Cardiac muscle cell (in vitro differentiated cells and primary cell): ENCODE measurements at regions not wholly inside any gene's neighbourhood (a gene's known extent, or its start where the extent isn't known, plus 50 kb on each side); places are given as distances from the start of the nearest gene placed in this dataset.

Experiments used
- DNase-seq, 2 donors: peaks; one replicate each; pipeline versions ENCODE4 v3.0.0 to v3.0.0-alpha.2; 2010 to 2017; ENCODE audit warnings: low read depth in 1 of 2, low spot score in 1 of 2
- H3K27ac ChIP-seq: fragments of 200-600 bp; sonication (generic); 2 replicates; pipeline ENCODE4 v1.5.1; 2016
- H3K27me3 ChIP-seq: fragments of 200-600 bp; sonication (generic); 2 replicates; pipeline ENCODE4 v1.6.0; 2016; ENCODE audit warnings: control low read depth
- H3K36me3 ChIP-seq: fragments of 200-600 bp; sonication (generic); 2 replicates; pipeline ENCODE4 v1.5.1; 2016; ENCODE audit warnings: control low read depth
- H3K4me1 ChIP-seq: fragments of 200-600 bp; sonication (generic); 2 replicates; pipeline ENCODE4 v1.8.1; 2017; ENCODE audit warnings: low read depth, mild to moderate bottlenecking, mixed run types
- H3K4me3 ChIP-seq: fragments of 200-600 bp; sonication (generic); 2 replicates; pipeline ENCODE4 v1.5.1; 2016; ENCODE audit warnings: mild to moderate bottlenecking
- H3K9me3 ChIP-seq: fragments of 200-600 bp; sonication (generic); 2 replicates; pipeline ENCODE4 v1.5.1; 2017; ENCODE audit warnings: low read depth, mild to moderate bottlenecking, control low read depth
- TF ChIP-seq, protein P1 (sequence below): IDR thresholded peaks from 2 replicates; pipeline ENCODE4 v1.5.1; 2012; ENCODE audit warnings: low read depth, mild to moderate bottlenecking, low read length

GRCh38 chr2:21668078-21668710 is 544.4 kb downstream of the TDRD15 start:
- no peak for DNase-seq
- TF ChIP-seq, protein P1, sequence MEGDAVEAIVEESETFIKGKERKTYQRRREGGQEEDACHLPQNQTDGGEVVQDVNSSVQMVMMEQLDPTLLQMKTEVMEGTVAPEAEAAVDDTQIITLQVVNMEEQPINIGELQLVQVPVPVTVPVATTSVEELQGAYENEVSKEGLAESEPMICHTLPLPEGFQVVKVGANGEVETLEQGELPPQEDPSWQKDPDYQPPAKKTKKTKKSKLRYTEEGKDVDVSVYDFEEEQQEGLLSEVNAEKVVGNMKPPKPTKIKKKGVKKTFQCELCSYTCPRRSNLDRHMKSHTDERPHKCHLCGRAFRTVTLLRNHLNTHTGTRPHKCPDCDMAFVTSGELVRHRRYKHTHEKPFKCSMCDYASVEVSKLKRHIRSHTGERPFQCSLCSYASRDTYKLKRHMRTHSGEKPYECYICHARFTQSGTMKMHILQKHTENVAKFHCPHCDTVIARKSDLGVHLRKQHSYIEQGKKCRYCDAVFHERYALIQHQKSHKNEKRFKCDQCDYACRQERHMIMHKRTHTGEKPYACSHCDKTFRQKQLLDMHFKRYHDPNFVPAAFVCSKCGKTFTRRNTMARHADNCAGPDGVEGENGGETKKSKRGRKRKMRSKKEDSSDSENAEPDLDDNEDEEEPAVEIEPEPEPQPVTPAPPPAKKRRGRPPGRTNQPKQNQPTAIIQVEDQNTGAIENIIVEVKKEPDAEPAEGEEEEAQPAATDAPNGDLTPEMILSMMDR, result no peak
- no peaks in the 10 kb centered on the region for H3K9me3 ChIP-seq
- no peaks in the 10 kb centered on the region for H3K27me3 ChIP-seq
- no peak overlapping the region for H3K27ac ChIP-seq
- H3K4me1 ChIP-seq, result no peaks in the 10 kb centered on the region
- H3K4me3 ChIP-seq, result no peak overlapping the region
- no peaks in the 10 kb centered on the region for H3K36me3 ChIP-seq

DNA sequence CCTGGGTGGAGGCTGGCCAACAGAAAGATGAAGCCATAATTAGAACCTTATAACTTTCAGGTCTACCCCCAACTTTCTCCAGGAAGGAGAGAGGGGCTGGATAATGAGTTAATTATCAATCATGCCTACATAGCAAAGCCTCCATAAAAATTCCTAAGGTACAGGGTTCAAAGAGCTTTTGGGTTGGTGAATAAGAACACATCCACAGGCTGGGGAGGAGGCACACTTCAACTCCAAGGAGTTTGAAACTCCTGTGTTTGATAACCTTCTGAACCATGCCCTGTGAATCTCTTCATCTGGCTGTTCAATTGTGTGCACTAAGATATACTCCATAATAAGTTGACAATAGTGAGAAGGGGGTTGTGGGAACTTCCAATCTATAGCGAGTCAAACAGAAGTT is 552.3 kb downstream of the TDRD15 start:
- Histone ChIP-seq H3K27ac (no peak overlapping the region), H3K27me3 (no peaks in the 10 kb centered on the region), H3K9me3 (no peaks in the 10 kb centered on the region), H3K4me1 (no peaks in the 10 kb centered on the region), H3K36me3 (no peaks in the 10 kb centered on the region), H3K4me3 (no peak overlapping the region)
- TF ChIP-seq, protein P1, result no peak
- no peak for DNase-seq

DNA sequence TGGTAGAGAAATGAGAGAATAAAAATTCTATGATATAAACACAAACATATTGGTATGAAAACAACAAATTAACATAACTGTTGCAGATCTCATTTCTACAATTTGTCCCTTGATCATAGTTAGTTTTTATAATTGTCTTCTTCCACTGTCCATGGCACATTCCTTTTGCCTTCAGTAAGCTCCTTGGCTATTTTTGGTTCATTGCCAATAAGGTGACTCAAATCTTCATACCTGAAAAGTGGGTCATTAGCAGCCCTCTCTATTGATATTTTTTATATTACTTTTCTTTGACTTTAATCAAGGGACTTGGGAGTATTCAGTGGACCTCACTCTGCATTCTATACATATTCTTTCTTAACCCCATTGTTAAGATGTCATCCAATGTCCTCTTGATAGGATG is 552.9 kb downstream of the TDRD15 start:
- H3K27me3 ChIP-seq, result no peaks in the 10 kb centered on the region
- H3K9me3 ChIP-seq, result no peaks in the 10 kb centered on the region
- H3K27ac ChIP-seq, result no peak overlapping the region
- DNase-seq, result no peak
- H3K4me1 ChIP-seq, result no peaks in the 10 kb centered on the region
- H3K4me3 ChIP-seq, result no peak overlapping the region
- no peaks in the 10 kb centered on the region for H3K36me3 ChIP-seq
- TF ChIP-seq, protein P1, result no peak

GRCh38 chr2:21683838-21684237 is 560.1 kb downstream of the TDRD15 start:
- Histone ChIP-seq H3K27ac (no peak overlapping the region), H3K36me3 (no peaks in the 10 kb centered on the region), H3K9me3 (no peaks in the 10 kb centered on the region), H3K27me3 (no peaks in the 10 kb centered on the region), H3K4me3 (no peak overlapping the region), H3K4me1 (peaks cover 3% of the 10 kb centered on the region)
- TF ChIP-seq, protein P1, result no peak
- DNase-seq, result no peak

DNA sequence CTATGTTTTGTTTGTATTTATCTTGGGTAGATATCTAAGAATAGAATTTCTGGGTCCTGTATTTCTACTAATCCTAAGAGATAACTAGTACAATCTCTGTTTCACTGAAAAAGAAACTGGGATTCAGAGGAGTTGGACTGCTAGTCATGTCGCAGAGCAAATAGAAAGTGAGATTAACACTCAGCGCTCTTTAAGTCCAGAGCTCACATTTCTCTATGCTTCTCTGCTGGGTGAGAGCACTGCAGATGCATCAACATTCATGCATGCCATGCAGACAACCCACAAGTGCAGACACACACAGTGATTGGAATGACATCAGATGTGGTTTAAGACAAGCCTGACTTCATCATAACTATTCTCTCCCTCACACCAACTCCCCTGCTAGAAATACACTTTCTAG is 563.8 kb downstream of the TDRD15 start:
- Histone ChIP-seq H3K4me3 (no peak overlapping the region), H3K4me1 (peaks cover 3% of the 10 kb centered on the region), H3K9me3 (no peaks in the 10 kb centered on the region), H3K36me3 (no peaks in the 10 kb centered on the region), H3K27ac (no peak overlapping the region), H3K27me3 (no peaks in the 10 kb centered on the region)
- DNase-seq, result no peak
- TF ChIP-seq, protein P1, result no peak

DNA sequence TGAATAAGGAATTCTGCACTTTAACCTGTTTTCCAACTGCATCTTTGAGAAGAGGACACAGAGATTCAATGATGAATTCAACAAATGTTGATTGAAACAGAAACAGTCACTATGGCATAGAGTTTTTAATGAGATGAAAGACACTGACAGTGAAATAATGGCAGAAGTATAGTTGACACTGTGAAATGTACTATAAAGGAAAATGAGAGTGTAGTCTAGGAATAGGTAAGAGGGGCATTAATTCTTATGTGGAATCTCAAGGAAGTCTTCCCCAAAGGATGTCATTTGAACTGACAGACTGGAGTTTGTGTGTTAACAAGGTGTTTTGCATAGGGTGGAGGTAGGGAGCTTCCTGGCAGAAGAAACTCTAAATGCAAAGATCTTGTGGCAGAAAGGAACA is 566.2 kb downstream of the TDRD15 start:
- Histone ChIP-seq H3K36me3 (no peaks in the 10 kb centered on the region), H3K9me3 (no peaks in the 10 kb centered on the region), H3K4me1 (no peaks in the 10 kb centered on the region), H3K27ac (no peak overlapping the region), H3K27me3 (no peaks in the 10 kb centered on the region), H3K4me3 (no peak overlapping the region)
- TF ChIP-seq, protein P1, result no peak
- no peak for DNase-seq
